Stomach (tissue), 8 donors: ENCODE measurements at regions not wholly inside any gene's neighbourhood (a gene's known extent, or its start where the extent isn't known, plus 50 kb on each side); places are given as distances from the start of the nearest gene placed in this dataset.
A peak's percentile ranks its signal among the peaks of the same experiment; 100 is the strongest.

Experiments used
- DNase-seq, 2 donors: peaks; one replicate each; pipeline versions ENCODE4 v3.0.0 to v3.0.0-alpha.2; 2013 to 2019
- H3K27ac ChIP-seq, 5 donors: fragments of 200-600 bp in 4 of 5; sonication (generic) in 4 of 5; one replicate each; pipeline ENCODE4 v1.5.1; 2013 to 2019; ENCODE audit warnings: mild to moderate bottlenecking in 1 of 5, moderate library complexity in 1 of 5
- H3K27me3 ChIP-seq, 3 donors: fragments of 200-600 bp; sonication (generic); one replicate each; pipeline ENCODE4 v1.5.1; 2017 to 2019; ENCODE audit warnings: mixed run types in 1 of 3
- H3K36me3 ChIP-seq, 4 donors: fragments of 200-600 bp; sonication (generic); 1 replicate in 3 of 4; 2 replicates in 1 of 4; pipeline ENCODE4 v1.5.1; 2016 to 2019
- H3K4me1 ChIP-seq, 4 donors: fragments of 200-600 bp; sonication (generic); one replicate each; pipeline ENCODE4 v1.5.1; 2016 to 2019
- H3K4me3 ChIP-seq, 4 donors: fragments of 200-600 bp; sonication (generic) in 3 of 4; one replicate each; pipeline ENCODE4 v1.5.1; 2016 to 2019; ENCODE audit warnings: mild to moderate bottlenecking in 1 of 4
- H3K9me3 ChIP-seq, 4 donors: fragments of 200-600 bp; sonication (generic); one replicate each; pipeline ENCODE4 v1.5.1; 2016 to 2019
- EP300 ChIP-seq: sonication (generic); formaldehyde crosslinking; IDR thresholded peaks from one replicate; pipeline ENCODE4 v1.6.1; 2017; ENCODE audit warnings: antibody characterized with exemption
- POLR2A ChIP-seq, 4 donors: fragments of 450-650 bp; IDR thresholded peaks; one replicate each; pipeline ENCODE4 v1.6.1; 2016; ENCODE audit warnings: antibody characterized with exemption in 4 of 4, control low read depth in 2 of 4, mild to moderate bottlenecking in 1 of 4, moderate library complexity in 1 of 4
- POLR2AphosphoS5 ChIP-seq, 3 donors: sonication (generic); formaldehyde crosslinking; IDR thresholded peaks; one replicate each; pipeline ENCODE4 v1.6.1; 2016; ENCODE audit warnings: antibody characterized with exemption in 3 of 3
- WGBS, 5 donors: extraction: QIAGEN DNeasy Blood & Tissue Kit in 3 of 5; methylation state at CpG; one replicate each; pipeline versions ENCODE4 v1.1.5 to v1.1.7; 2013 to 2018; 5-methylcytosine and 5-hydroxymethylcytosine counted together
- intact Hi-C: fragments of 100-400 bp; cut with DNase I; formaldehyde crosslinking; loops from one replicate; pipeline ENCODE4 v1.15.1; 2023; ENCODE audit warnings: low total_unique reads
- TF ChIP-seq, protein P1 (sequence below), 7 experiments: fragments of 450-650 bp in 4 of 7; fragments of 200-600 bp in 3 of 7; sonication (generic) in 3 of 7; IDR thresholded peaks; one replicate each; pipeline ENCODE4 v1.5.1; 2016 to 2019; ENCODE audit warnings: antibody characterized with exemption in 7 of 7, control low read depth in 2 of 7, mild to moderate bottlenecking in 1 of 7
- donor health status: healthy with polysubstance abuse.
- donor health status: Bipolar disorder and iron deficiency.
- donor health status: healthy.

DNA sequence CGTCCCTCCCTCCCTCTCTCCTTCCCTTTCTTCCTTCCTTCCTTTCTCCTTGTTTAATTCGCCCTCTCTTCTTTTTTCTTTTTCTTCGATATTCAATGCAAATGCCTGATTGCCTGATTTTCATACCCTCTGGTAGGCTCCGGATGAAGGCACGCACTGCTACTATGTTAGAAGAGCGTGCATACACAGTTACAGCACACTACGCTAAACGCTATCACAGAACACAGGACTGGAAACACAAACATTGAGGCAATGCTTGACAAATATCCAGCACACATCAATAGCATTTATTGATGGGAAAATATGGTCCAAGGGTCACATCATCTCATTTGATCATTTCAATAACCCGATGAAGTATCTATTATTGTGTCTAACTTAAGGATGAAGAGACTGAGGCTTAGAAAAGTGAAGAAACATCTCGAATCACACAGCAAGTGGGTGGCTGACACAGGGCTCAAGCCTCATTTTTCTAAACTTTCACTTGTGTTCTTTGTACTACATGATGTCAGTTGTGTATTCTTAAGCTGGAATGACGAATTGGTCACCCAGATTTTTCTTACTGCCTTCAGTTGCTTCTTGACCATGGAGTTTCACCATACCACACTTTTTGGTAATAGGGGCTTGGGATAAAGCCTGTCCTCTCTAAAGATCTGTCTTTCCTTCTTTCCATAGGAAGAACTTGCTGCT, 101.8 kb downstream of the TRIB2 start:
- DNase-seq: no peak
- no peak for TF ChIP-seq POLR2AphosphoS5 (IDR thresholded peaks at IDR 0.05)
- no peak for TF ChIP-seq POLR2A (IDR thresholded peaks at IDR 0.05)
- no peak for TF ChIP-seq EP300
- TF ChIP-seq, protein P1, sequence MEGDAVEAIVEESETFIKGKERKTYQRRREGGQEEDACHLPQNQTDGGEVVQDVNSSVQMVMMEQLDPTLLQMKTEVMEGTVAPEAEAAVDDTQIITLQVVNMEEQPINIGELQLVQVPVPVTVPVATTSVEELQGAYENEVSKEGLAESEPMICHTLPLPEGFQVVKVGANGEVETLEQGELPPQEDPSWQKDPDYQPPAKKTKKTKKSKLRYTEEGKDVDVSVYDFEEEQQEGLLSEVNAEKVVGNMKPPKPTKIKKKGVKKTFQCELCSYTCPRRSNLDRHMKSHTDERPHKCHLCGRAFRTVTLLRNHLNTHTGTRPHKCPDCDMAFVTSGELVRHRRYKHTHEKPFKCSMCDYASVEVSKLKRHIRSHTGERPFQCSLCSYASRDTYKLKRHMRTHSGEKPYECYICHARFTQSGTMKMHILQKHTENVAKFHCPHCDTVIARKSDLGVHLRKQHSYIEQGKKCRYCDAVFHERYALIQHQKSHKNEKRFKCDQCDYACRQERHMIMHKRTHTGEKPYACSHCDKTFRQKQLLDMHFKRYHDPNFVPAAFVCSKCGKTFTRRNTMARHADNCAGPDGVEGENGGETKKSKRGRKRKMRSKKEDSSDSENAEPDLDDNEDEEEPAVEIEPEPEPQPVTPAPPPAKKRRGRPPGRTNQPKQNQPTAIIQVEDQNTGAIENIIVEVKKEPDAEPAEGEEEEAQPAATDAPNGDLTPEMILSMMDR (IDR thresholded peaks at IDR 0.05): no peak
- no peaks in the 10 kb centered on the region for H3K27me3 ChIP-seq
- intact Hi-C loops: no loop called here
- no peaks in the 10 kb centered on the region for H3K9me3 ChIP-seq
- peaks cover 0 to 21% (median 11%) of the 10 kb centered on the region in 4 donors for H3K4me1 ChIP-seq
- WGBS, 5 donors: 86 to 90% (median 87%) methylated on average over 11 of the region's 11 CpGs
- H3K4me3 ChIP-seq: no peak overlapping the region
- H3K36me3 ChIP-seq: no peaks in the 10 kb centered on the region
- peak overlapping the region; percentile 39 to 75 (median 70) for H3K27ac ChIP-seq

DNA sequence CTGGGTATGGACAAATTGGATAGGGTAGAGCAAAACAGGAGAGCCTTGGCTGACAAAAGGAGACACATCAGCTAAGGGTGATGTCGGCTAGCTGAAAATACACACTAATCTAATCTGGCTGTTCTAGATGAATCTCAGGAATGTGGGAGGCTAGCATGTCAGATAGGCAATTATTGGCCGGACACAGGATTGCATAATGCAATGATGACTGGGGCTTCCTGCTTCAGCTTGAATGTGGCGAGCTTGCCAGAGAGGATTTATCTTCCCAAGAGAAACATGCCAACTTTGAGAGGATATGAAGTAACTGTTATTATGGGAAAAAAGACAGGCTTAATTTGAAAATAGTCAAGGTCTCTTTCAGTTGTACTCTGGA, 102.4 kb downstream of the TRIB2 start:
- intact Hi-C loops: no loop called here
- DNase-seq: peak; percentile 38 to 93
- Histone ChIP-seq H3K27me3 (no peaks in the 10 kb centered on the region), H3K4me1 (peaks cover 0 to 23% (median 12%) of the 10 kb centered on the region in 4 donors), H3K36me3 (no peaks in the 10 kb centered on the region), H3K27ac (peak overlapping the region; percentile 39 to 75 (median 70)), H3K9me3 (no peaks in the 10 kb centered on the region), H3K4me3 (no peak overlapping the region)
- 26 to 35% (median 32%) methylated on average over 3 of the region's 3 CpGs for WGBS, 5 donors
- TF ChIP-seq, protein P1 (IDR thresholded peaks at IDR 0.05): no peak
- no peak for TF ChIP-seq POLR2A (IDR thresholded peaks at IDR 0.05)
- peak; percentile 27 for TF ChIP-seq EP300
- TF ChIP-seq POLR2AphosphoS5 (IDR thresholded peaks at IDR 0.05): peak; percentile 88 to 96 (median 91)

DNA sequence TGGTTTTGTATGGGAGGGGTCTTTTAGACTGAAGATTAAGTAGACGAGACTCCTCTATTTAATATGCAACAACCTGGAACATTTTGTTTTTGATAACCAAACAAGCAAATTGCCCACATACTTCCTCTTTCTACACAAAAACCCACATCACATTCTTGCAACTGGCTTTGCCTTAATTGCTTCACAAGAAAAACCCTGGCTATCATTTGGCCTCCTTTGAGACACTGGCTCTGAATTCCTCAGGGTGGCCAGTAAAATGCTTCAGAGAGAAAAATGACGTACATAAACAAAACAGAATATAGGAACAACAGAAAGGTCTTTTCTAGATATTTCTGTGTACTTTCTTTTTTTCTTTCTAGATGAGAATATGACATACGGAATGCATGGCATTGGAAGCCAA, 103.0 kb downstream of the TRIB2 start:
- H3K36me3 ChIP-seq: no peaks in the 10 kb centered on the region

DNA sequence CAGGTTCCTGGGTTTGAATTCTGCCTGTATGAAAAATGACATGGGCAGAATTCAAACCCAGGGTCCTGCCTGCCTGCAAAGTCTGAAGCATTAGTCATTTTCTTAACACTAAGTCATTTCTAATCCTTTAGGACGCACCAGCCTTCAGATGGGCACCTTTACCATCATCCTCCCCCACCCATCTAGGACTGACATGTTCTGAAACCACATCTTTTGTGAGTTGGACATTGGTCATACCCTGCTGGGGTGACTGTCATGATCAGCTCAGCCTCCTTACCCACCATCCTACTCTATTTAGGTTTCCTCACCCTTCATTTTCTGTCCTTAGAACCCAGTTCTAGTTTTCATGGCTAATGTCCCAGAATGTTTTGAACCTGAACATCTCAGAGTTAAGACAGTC, 104.9 kb downstream of the TRIB2 start:
- Histone ChIP-seq H3K9me3 (no peaks in the 10 kb centered on the region), H3K27me3 (no peaks in the 10 kb centered on the region), H3K4me3 (no peak overlapping the region), H3K36me3 (no peaks in the 10 kb centered on the region), H3K4me1 (peaks cover 5 to 32% (median 18%) of the 10 kb centered on the region in 4 donors), H3K27ac (no peak overlapping the region)
- DNase-seq: no peak
- intact Hi-C loops: no loop called here
- 85 to 100% (median 96%) methylated on average over 1 of the region's 1 CpG for WGBS, 5 donors
- TF ChIP-seq POLR2A (IDR thresholded peaks at IDR 0.05): no peak
- no peak for TF ChIP-seq EP300
- TF ChIP-seq POLR2AphosphoS5 (IDR thresholded peaks at IDR 0.05): no peak
- TF ChIP-seq, protein P1 (IDR thresholded peaks at IDR 0.05): no peak

More for the DNA sequence above, 103.0 kb downstream of the TRIB2 start:
- no peak for DNase-seq
- 49 to 64% (median 61%) methylated on average over 3 of the region's 3 CpGs for WGBS, 5 donors
- intact Hi-C loops: no loop called here
- Histone ChIP-seq H3K27ac (peak overlapping the region in 4 of 5 donors; percentile 48 to 75 (median 70)), H3K4me1 (peaks cover 3 to 30% (median 15%) of the 10 kb centered on the region in 4 donors), H3K9me3 (no peaks in the 10 kb centered on the region), H3K4me3 (no peak overlapping the region), H3K27me3 (no peaks in the 10 kb centered on the region)
- TF ChIP-seq, protein P1 (IDR thresholded peaks at IDR 0.05): no peak
- TF ChIP-seq POLR2A (IDR thresholded peaks at IDR 0.05): no peak
